HepG2 (cell line): ENCODE measurements at regions not wholly inside any gene's neighbourhood (a gene's known extent, or its start where the extent isn't known, plus 50 kb on each side); places are given as distances from the start of the nearest gene placed in this dataset.
A peak's percentile ranks its signal among the peaks of the same experiment; 100 is the strongest.

ENCODE experiments used
- ATAC-seq: fragments of 200-7000 bp; cut with Tn5 transposase; 3 replicates; pipeline ENCODE4 v1.9.1; 2020; ENCODE audit warnings: mild to moderate bottlenecking, moderate library complexity
- BruUV-seq: library from RNA; stranded (reverse); fragments of 400-500 nt; replicated peaks from 2 replicates; lab custom pipeline; 2021; lab: Mats Ljungman, UMichigan
- CTCF ChIA-PET: fragments of 300-600 bp; formaldehyde crosslinking; extraction: SDS; loops from one replicate; lab custom pipeline; 2021; ENCODE audit warnings: low total read pairs, inconsistent platforms, low intra/inter-chr PET ratio; lab: Yijun Ruan, JAX
- POLR2A ChIA-PET: fragments of 350-600 bp; sonication (Branson Sonifier 250); formaldehyde crosslinking; loops from one replicate; lab custom pipeline; 2020; ENCODE audit warnings: antibody characterized with exemption, inconsistent platforms; lab: Yijun Ruan, JAX
- DNase-seq: peaks from one replicate; pipeline ENCODE4 v3.0.0-alpha.2; 2015; ENCODE audit warnings: low spot score
- FAIRE-seq: peaks from 3 replicates; lab custom pipeline; 2011; peaks lifted over from hg19 to GRCh38; lab: Jason Lieb, UNC
- H2AFZ ChIP-seq: one replicate; pipeline ENCODE4 v1.6.1; 2011; ENCODE audit warnings: low read length, inconsistent platforms
- H3K27ac ChIP-seq: fragments of 300-600 bp; 3 replicates; pipeline ENCODE4 v1.8.0; 2011; ENCODE audit warnings: mixed run types, mild to moderate bottlenecking, mixed read lengths, low read length, inconsistent platforms; ENCODE audit not compliant: insufficient read depth; ENCODE audit errors: extremely low read length
- H3K27me3 ChIP-seq, 2 experiments: fragments of 200-600 bp in 1 of 2; 2 replicates in 1 of 2; 3 replicates in 1 of 2; pipeline versions ENCODE4 v1.6.0 to v1.8.0; 2011; ENCODE audit warnings: low read length in 2 of 2, mild to moderate bottlenecking in 2 of 2, moderate library complexity in 2 of 2, inconsistent platforms in 1 of 2; ENCODE audit not compliant: insufficient read depth in 2 of 2, control insufficient read depth in 1 of 2
- H3K36me3 ChIP-seq, 2 experiments: fragments of 200-600 bp in 1 of 2; replicated peaks in 1 of 2; 2 replicates in 1 of 2; 3 replicates in 1 of 2; pipeline versions ENCODE4 v1.5.1 to v1.8.0; 2011; ENCODE audit warnings: low read length in 2 of 2, inconsistent platforms in 1 of 2; ENCODE audit not compliant: insufficient read depth in 2 of 2, control insufficient read depth in 1 of 2
- H3K4me1 ChIP-seq: 2 replicates; pipeline ENCODE4 v1.5.1; 2012; ENCODE audit warnings: low read length, inconsistent platforms; ENCODE audit not compliant: insufficient read depth
- H3K4me2 ChIP-seq: 2 replicates; pipeline ENCODE4 v1.6.0; 2011; ENCODE audit warnings: low read depth, low read length, inconsistent platforms
- H3K4me3 ChIP-seq, 3 experiments: fragments of 200-600 bp in 1 of 3; sonication (generic), shearing (Covaris generic) in 1 of 3; replicated peaks in 1 of 3; 2 replicates each; pipeline ENCODE4 v1.5.1; 2011 to 2016; ENCODE audit warnings: low read length in 3 of 3, inconsistent platforms in 2 of 3, low read depth in 2 of 3, mild to moderate bottlenecking in 2 of 3, control low read depth in 1 of 3, mixed read lengths in 1 of 3; ENCODE audit not compliant: insufficient read depth in 1 of 3
- H3K79me2 ChIP-seq: one replicate; pipeline ENCODE4 v1.6.1; 2011; ENCODE audit warnings: low read length, inconsistent platforms; ENCODE audit not compliant: insufficient read depth
- H3K9ac ChIP-seq: 2 replicates; pipeline ENCODE4 v1.6.0; 2011; ENCODE audit warnings: mild to moderate bottlenecking, low read depth, low read length, inconsistent platforms; ENCODE audit not compliant: insufficient read depth
- H3K9me3 ChIP-seq: 2 replicates; pipeline ENCODE4 v1.5.1; 2012; ENCODE audit warnings: mild to moderate bottlenecking, low read length
- H4K20me1 ChIP-seq: 2 replicates; pipeline ENCODE4 v1.6.0; 2011; ENCODE audit warnings: inconsistent platforms, mild to moderate bottlenecking, low read length, moderate library complexity; ENCODE audit not compliant: insufficient read depth
- AKAP8 ChIP-seq: sonication (generic); formaldehyde crosslinking; IDR thresholded peaks from 2 replicates; pipeline ENCODE4 v1.5.1; 2020; ENCODE audit warnings: mild to moderate bottlenecking, missing genetic modification reagents
- KDM1A ChIP-seq: IDR thresholded peaks from 2 replicates; pipeline ENCODE4 v1.6.1; 2016; ENCODE audit warnings: missing compliant biosample characterization
- MAFF ChIP-seq: IDR thresholded peaks from 2 replicates; pipeline ENCODE4 v1.6.1; 2011; ENCODE audit warnings: low read depth, low read length, improper control_type of control experiment
- MAFK ChIP-seq, 2 experiments: IDR thresholded peaks in 1 of 2; conservative IDR thresholded peaks in 1 of 2; 2 replicates each; pipeline ENCODE4 v1.6.1; 2011; ENCODE audit warnings: improper control_type of control experiment in 2 of 2, low read length in 2 of 2
- NFATC3 ChIP-seq: sonication (generic); formaldehyde crosslinking; IDR thresholded peaks from 2 replicates; pipeline ENCODE4 v1.5.1; 2020; ENCODE audit warnings: mild to moderate bottlenecking, missing genetic modification reagents
- NR3C1 ChIP-seq: sonication (generic); formaldehyde crosslinking; IDR thresholded peaks from 2 replicates; pipeline ENCODE4 v1.4.0; 2020; ENCODE audit warnings: missing genetic modification reagents
- SATB2 ChIP-seq: sonication (generic); formaldehyde crosslinking; IDR thresholded peaks from 2 replicates; pipeline ENCODE4 v1.5.0; 2020; ENCODE audit warnings: missing genetic modification reagents
- SP2 ChIP-seq: sonication (generic); formaldehyde crosslinking; IDR thresholded peaks from 2 replicates; pipeline ENCODE4 v1.5.1; 2020; ENCODE audit warnings: mild to moderate bottlenecking, missing genetic modification reagents
- ZNF292 ChIP-seq: sonication (generic); formaldehyde crosslinking; IDR thresholded peaks from 2 replicates; pipeline ENCODE4 v1.8.1; 2022; ENCODE audit warnings: mild to moderate bottlenecking, low read depth, missing genetic modification reagents, borderline replicate concordance
- ZSCAN25 ChIP-seq: sonication (generic); formaldehyde crosslinking; IDR thresholded peaks from 2 replicates; pipeline ENCODE4 v1.8.0; 2022; ENCODE audit warnings: mild to moderate bottlenecking, missing genetic modification reagents
- whole genome bisulfite sequencing: methylation state at CpG from one replicate; pipeline ENCODE4 v1.1.6; 2017; ENCODE audit warnings: low lambda C conversion rate; 5-methylcytosine and 5-hydroxymethylcytosine counted together
- in situ Hi-C: cut with HindIII; loops from 2 replicates; pipeline ENCODE4 v1.10.0; 2017; ENCODE audit warnings: low pct_unique_long_range_greater_than_20kb; ENCODE audit not compliant: extremely low pct_ligation_motif_present
- intact Hi-C: fragments of 100-400 bp; cut with micrococcal nuclease; formaldehyde crosslinking; loops from one replicate; pipeline ENCODE4 v1.10.0; 2022; ENCODE audit not compliant: unreplicated experiment

DNA sequence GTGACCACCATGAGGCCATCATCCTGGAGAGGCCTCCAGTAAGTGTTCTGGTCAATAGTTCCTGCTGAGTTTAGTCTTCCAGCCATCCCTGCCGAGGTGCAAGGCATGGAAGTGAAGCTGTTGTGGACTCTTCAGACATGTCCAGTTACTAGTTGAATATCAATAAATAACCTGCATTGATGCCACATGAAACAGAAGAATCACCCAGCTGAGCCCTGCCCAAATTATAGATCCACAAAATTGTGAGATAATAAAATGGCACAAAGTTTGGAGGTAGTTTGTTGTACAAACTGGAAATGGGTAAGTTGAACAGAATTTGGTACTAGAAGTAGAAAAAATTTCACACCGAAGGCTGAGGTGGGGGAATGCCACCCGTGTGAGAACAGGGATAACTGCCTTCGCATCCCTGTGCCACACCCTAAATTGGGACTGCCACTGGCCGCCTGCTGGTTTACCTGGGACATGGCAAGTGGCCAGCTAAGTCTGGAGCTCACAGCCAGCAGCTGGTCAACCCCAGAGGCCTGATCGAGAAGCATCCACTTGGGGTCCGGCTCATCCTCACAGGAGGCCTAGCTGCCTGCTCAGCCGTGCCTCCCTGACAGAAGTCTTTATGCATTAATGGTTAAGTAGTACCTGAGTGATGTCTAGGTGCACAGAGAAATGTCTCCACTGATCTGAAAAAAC lies 184.5 kb downstream of the SPRY1 start (continued):
- TF ChIP-seq ZNF292 (CRISPR knock-in tag) = no peak

DNA sequence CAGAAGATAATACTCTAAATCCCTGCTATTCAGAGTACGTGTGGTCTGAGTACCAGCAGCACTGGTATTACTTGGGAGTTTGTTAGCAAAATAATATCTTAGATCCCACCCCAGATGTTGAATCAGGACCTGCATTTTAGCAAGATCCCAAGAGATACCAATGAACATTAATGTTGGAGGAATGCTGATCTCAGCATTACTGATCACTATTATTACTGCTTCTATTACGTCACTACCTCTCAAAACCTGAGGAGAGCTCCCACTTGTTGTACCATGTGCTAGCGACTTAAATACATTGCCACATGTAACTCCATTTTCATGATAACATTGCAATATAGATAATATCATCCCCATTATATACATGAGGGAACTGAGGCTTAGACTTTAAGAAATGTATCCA lies 185.2 kb downstream of the SPRY1 start:
- intact Hi-C loops = no loop called here
- H3K27ac ChIP-seq = no peak overlapping the region

DNA sequence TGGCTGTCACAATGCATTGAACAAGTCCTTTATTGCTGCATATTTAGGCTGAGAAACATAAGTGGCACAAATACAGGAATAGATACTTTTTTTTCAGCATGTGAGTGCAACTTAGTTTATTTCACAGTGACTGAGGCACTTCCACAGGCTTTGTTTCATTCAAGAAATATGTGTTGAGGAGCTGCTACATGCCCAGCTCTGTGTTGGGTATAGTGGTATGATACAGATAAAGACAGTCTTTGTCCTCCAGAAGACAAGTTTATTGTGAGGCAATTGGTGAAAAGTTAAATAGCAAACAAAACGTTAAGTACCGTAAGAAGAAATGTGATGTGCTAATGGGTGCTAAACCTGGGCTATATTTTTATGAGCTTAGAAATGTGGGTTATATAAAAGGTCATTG lies 186.4 kb downstream of the SPRY1 start:
- DNase-seq (no peak), ATAC-seq (no peak)
- WGBS = 87% methylated on average over 2 of the region's 2 CpGs
- H3K4me3 ChIP-seq = no peak overlapping the region
- no peak overlapping the region for H3K4me2 ChIP-seq
- TF ChIP-seq ZSCAN25 (CRISPR knock-in tag) = no peak
- TF ChIP-seq NFATC3 (CRISPR knock-in tag) = no peak
- TF ChIP-seq AKAP8 (CRISPR knock-in tag) = no peak
- TF ChIP-seq, all 625 proteins: peak for 0
- Histone ChIP-seq H3K27ac (no peak overlapping the region), H3K36me3 (no peaks in the 10 kb centered on the region), H3K27me3 (no peaks in the 10 kb centered on the region), H3K9ac (no peak overlapping the region), H4K20me1 (no peaks in the 10 kb centered on the region), H3K79me2 (no peaks in the 10 kb centered on the region), H3K9me3 (peaks cover 17% of the 10 kb centered on the region), H2AFZ (no peak overlapping the region), H3K4me1 (peaks cover 12% of the 10 kb centered on the region)
- no peak for FAIRE-seq
- in situ Hi-C loops (no loop called here), intact Hi-C loops (no loop called here)
- BruUV-seq = no TSS peak
- ChIA-PET CTCF (no interaction called here), POLR2A (no interaction called here)

More for the DNA sequence above, 185.2 kb downstream of the SPRY1 start:
- H3K4me3 ChIP-seq = no peak overlapping the region
- in situ Hi-C loops = no loop called here
- no peak for FAIRE-seq
- CTCF ChIA-PET = no interaction called here
- H3K79me2 ChIP-seq = no peaks in the 10 kb centered on the region
- H3K9ac ChIP-seq = no peak overlapping the region
- no peak overlapping the region for H2AFZ ChIP-seq
- 92% methylated on average over 3 of the region's 3 CpGs for WGBS
- TF ChIP-seq KDM1A (no peak), MAFF (peak; percentile 91), NR3C1 (CRISPR knock-in tag) (no peak), SP2 (CRISPR knock-in tag) (no peak), SATB2 (CRISPR knock-in tag) (no peak), MAFK (conservative IDR thresholded peaks at IDR 0.05 in 1 of 2, IDR thresholded peaks at IDR 0.05 in 1 of 2; ENCODE audit: low read length in 2 of 2) (peak; percentile 86 to 96)
- no peaks in the 10 kb centered on the region for H3K4me1 ChIP-seq
- H3K27me3 ChIP-seq = no peaks in the 10 kb centered on the region
- ATAC-seq = no peak
- no peak for DNase-seq
- POLR2A ChIA-PET = no interaction called here
- H3K36me3 ChIP-seq = no peaks in the 10 kb centered on the region
- no TSS peak for BruUV-seq
- peaks cover 17% of the 10 kb centered on the region for H3K9me3 ChIP-seq
- no peak overlapping the region for H3K4me2 ChIP-seq
- H4K20me1 ChIP-seq = no peaks in the 10 kb centered on the region
